DND-41 (cell line): ENCODE measurements at regions not wholly inside any gene's neighbourhood (a gene's known extent, or its start where the extent isn't known, plus 50 kb on each side); places are given as distances from the start of the nearest gene placed in this dataset.

Experiments
- ATAC-seq: fragments of 200-7000 bp; cut with Tn5 transposase; 3 replicates; pipeline ENCODE4 v1.9.1; 2021; ENCODE audit warnings: low read depth; ENCODE audit not compliant: insufficient read depth
- DNase-seq: peaks from one replicate; pipeline ENCODE4 v3.0.0-alpha.2; 2020
- H2AFZ ChIP-seq: 2 replicates; pipeline ENCODE4 v1.6.0; 2012; ENCODE audit warnings: low read depth, low read length
- H3K27ac ChIP-seq: 2 replicates; pipeline ENCODE4 v1.5.1; 2012; ENCODE audit warnings: low read length, inconsistent platforms
- H3K27me3 ChIP-seq: fragments of 200-600 bp; sonication (generic); 2 replicates; pipeline ENCODE4 v1.6.0; 2012; ENCODE audit warnings: low read length, mild to moderate bottlenecking, inconsistent platforms; ENCODE audit not compliant: insufficient read depth, poor library complexity
- H3K36me3 ChIP-seq: 2 replicates; pipeline ENCODE4 v1.5.1; 2012; ENCODE audit warnings: low read length, inconsistent platforms; ENCODE audit not compliant: insufficient read depth
- H3K4me1 ChIP-seq: 2 replicates; pipeline ENCODE4 v1.5.1; 2012; ENCODE audit warnings: mild to moderate bottlenecking, low read length; ENCODE audit not compliant: insufficient read depth
- H3K4me2 ChIP-seq: 2 replicates; pipeline ENCODE4 v1.6.0; 2012; ENCODE audit warnings: mild to moderate bottlenecking, moderate library complexity, low read length, inconsistent platforms; ENCODE audit not compliant: insufficient read depth
- H3K4me3 ChIP-seq, 2 experiments: fragments of 200-600 bp in 1 of 2; shearing (Covaris generic) in 1 of 2; 2 replicates each; pipeline ENCODE4 v1.5.1; 2012 to 2016; ENCODE audit warnings: inconsistent platforms in 2 of 2, low read length in 2 of 2, mild to moderate bottlenecking in 2 of 2, low read depth in 1 of 2, moderate library complexity in 1 of 2
- H3K79me2 ChIP-seq: 2 replicates; pipeline ENCODE4 v1.6.0; 2012; ENCODE audit warnings: low read length, inconsistent platforms; ENCODE audit not compliant: insufficient read depth
- H3K9ac ChIP-seq: 2 replicates; pipeline ENCODE4 v1.6.0; 2012; ENCODE audit warnings: low read depth, mild to moderate bottlenecking, inconsistent platforms, low read length, moderate library complexity
- H3K9me3 ChIP-seq: 2 replicates; pipeline ENCODE4 v1.5.1; 2012; ENCODE audit warnings: low read length, moderate library complexity, mild to moderate bottlenecking, inconsistent platforms; ENCODE audit not compliant: insufficient read depth, severe bottlenecking
- H4K20me1 ChIP-seq: 2 replicates; pipeline ENCODE4 v1.6.0; 2012; ENCODE audit warnings: low read length; ENCODE audit not compliant: insufficient read depth
- CTCF ChIP-seq: IDR thresholded peaks from 2 replicates; pipeline ENCODE4 v1.5.1; 2012; ENCODE audit warnings: borderline replicate concordance, low read length, moderate library complexity, mild to moderate bottlenecking; ENCODE audit not compliant: poor library complexity, severe bottlenecking; ENCODE audit errors: extremely low read depth
- EZH2 ChIP-seq: IDR thresholded peaks from 3 replicates; pipeline ENCODE4 v1.6.1; 2012; ENCODE audit warnings: borderline replicate concordance, low read depth, mild to moderate bottlenecking, moderate library complexity, low read length, inconsistent platforms; ENCODE audit not compliant: severe bottlenecking

GRCh38 chr4:124135409-124135813 lies 577.1 kb downstream of the ANKRD50 start:
- no peak for ATAC-seq
- H3K4me1 ChIP-seq, result no peaks in the 10 kb centered on the region
- H3K27ac ChIP-seq, result no peak overlapping the region
- H3K4me2 ChIP-seq, result no peak overlapping the region
- no peak for DNase-seq
- H3K9ac ChIP-seq, result no peak overlapping the region
- H3K79me2 ChIP-seq, result no peaks in the 10 kb centered on the region
- no peaks in the 10 kb centered on the region for H3K36me3 ChIP-seq
- no peak for TF ChIP-seq CTCF
- TF ChIP-seq EZH2, result no peak
- no peaks in the 10 kb centered on the region for H4K20me1 ChIP-seq
- no peaks in the 10 kb centered on the region for H3K9me3 ChIP-seq
- no peak overlapping the region for H2AFZ ChIP-seq
- H3K27me3 ChIP-seq, result no peaks in the 10 kb centered on the region
- H3K4me3 ChIP-seq, result no peak overlapping the region

DNA sequence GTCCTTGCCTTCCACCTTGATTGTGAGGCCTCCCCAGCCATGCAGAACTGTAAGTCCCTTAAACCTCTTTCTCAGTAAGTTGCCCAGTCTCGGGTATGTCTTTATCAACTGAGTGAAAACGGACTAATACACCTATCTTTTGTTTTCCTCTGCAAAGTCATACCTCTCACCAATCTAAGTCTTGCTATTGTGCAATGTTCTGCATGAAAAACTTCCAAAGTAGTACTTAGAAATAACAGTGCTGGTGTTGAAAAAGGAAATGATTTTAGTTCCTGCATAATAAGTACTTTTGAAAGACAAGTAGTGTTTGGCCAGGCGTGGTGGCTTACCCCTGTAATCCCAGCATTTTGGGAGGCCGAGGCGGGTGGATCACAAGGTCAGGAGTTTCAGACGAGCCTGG lies 573.5 kb downstream of the ANKRD50 start:
- Histone ChIP-seq H3K36me3 (no peaks in the 10 kb centered on the region), H3K27ac (no peak overlapping the region), H3K79me2 (no peaks in the 10 kb centered on the region), H4K20me1 (no peaks in the 10 kb centered on the region), H3K4me2 (no peak overlapping the region), H3K9me3 (no peaks in the 10 kb centered on the region), H3K4me3 (no peak overlapping the region), H3K27me3 (no peaks in the 10 kb centered on the region), H2AFZ (no peak overlapping the region), H3K9ac (no peak overlapping the region), H3K4me1 (no peaks in the 10 kb centered on the region)
- TF ChIP-seq CTCF (no peak), EZH2 (no peak)
- ATAC-seq (no peak), DNase-seq (no peak)

DNA sequence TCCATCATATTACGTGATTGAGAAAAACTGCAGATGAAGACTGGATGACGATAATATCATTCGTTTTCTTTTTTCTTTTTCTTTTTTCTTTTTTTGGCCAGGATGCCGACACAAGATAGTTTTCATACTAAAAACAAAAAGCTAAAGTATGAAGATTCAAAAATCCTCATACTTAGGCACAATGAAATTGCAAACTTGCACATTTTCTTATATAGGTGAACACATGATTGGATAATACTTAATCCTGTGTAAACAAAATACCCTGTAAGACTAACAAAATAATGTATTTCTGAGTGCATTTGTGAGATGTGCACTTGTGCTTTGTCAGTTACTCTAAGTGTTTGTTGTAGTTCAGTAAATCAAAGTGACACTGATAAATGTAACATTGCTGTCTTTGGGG lies 568.9 kb downstream of the ANKRD50 start:
- no peak for DNase-seq
- Histone ChIP-seq H3K4me3 (no peak overlapping the region), H3K9me3 (no peaks in the 10 kb centered on the region), H3K79me2 (no peaks in the 10 kb centered on the region), H3K4me2 (no peak overlapping the region), H3K4me1 (no peaks in the 10 kb centered on the region), H4K20me1 (no peaks in the 10 kb centered on the region), H3K27me3 (no peaks in the 10 kb centered on the region), H3K9ac (no peak overlapping the region), H2AFZ (no peak overlapping the region), H3K36me3 (no peaks in the 10 kb centered on the region), H3K27ac (no peak overlapping the region)
- no peak for ATAC-seq
- no peak for TF ChIP-seq EZH2
- no peak for TF ChIP-seq CTCF

DNA sequence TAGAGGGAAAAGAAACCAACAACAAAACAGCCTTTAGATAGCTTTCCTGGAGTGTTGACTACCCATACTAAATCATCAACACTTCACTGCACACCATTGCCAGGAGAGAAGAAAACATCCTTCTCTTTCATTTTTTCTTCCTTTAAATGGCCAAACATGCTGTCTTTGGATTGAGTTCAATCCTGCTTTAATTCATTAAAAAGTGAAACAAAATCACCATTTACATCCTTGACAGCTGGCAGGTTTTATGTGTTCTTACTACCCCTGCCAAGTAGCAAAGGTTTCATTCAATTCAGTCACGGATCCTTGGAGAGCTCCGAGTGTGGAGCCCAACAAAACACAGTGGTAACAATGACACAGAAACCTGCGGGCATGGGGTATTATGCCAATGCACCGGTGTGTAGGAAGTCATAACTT lies 568.3 kb downstream of the ANKRD50 start:
- Histone ChIP-seq H3K4me2 (no peak overlapping the region), H2AFZ (no peak overlapping the region), H3K27me3 (no peaks in the 10 kb centered on the region), H3K9ac (no peak overlapping the region), H3K4me3 (no peak overlapping the region), H3K9me3 (no peaks in the 10 kb centered on the region), H3K79me2 (no peaks in the 10 kb centered on the region), H3K36me3 (no peaks in the 10 kb centered on the region), H3K27ac (no peak overlapping the region), H4K20me1 (no peaks in the 10 kb centered on the region), H3K4me1 (no peaks in the 10 kb centered on the region)
- no peak for TF ChIP-seq EZH2
- ATAC-seq (no peak), DNase-seq (no peak)
